HG03097 (cell line): ENCODE measurements at regions not wholly inside any gene's neighbourhood (a gene's known extent, or its start where the extent isn't known, plus 50 kb on each side); places are given as distances from the start of the nearest gene placed in this dataset.

Experiments
- ATAC-seq: cut with Tn5 transposase; IDR thresholded peaks from one replicate; pipeline ENCODE4 v1.9.1; 2021; ENCODE audit not compliant: unreplicated experiment, low FRiP score

GRCh38 chr11:109093354-109093753, 328.6 kb upstream of the C11orf87 start:
- no peak for ATAC-seq

GRCh38 chr11:109096266-109096665, 325.7 kb upstream of the C11orf87 start:
- ATAC-seq = no peak

- no peak for ATAC-seq
Observed at GRCh38 chr11:109106151-109106906, 315.7 kb upstream of the C11orf87 start.

- ATAC-seq = no peak
Observed at GRCh38 chr11:109109150-109109549, 312.8 kb upstream of the C11orf87 start.

- no peak for ATAC-seq
Observed at GRCh38 chr11:109109571-109110315, 312.2 kb upstream of the C11orf87 start.

- no peak for ATAC-seq
Observed at GRCh38 chr11:109112261-109112660, 309.7 kb upstream of the C11orf87 start.

GRCh38 chr11:109112821-109113280, 309.1 kb upstream of the C11orf87 start:
- ATAC-seq = no peak

GRCh38 chr11:109120341-109120740, 301.6 kb upstream of the C11orf87 start:
- ATAC-seq = no peak

- ATAC-seq = no peak
Observed at GRCh38 chr11:109121173-109121932, 300.6 kb upstream of the C11orf87 start.

- no peak for ATAC-seq
Observed at GRCh38 chr11:109123816-109124787, 297.9 kb upstream of the C11orf87 start.

GRCh38 chr11:109130910-109131309, 291.1 kb upstream of the C11orf87 start:
- no peak for ATAC-seq

- ATAC-seq = no peak
Observed at GRCh38 chr11:109132539-109132938, 289.5 kb upstream of the C11orf87 start.

GRCh38 chr11:109133159-109133558, 288.8 kb upstream of the C11orf87 start:
- ATAC-seq = no peak

- no peak for ATAC-seq
Observed at GRCh38 chr11:109135627-109136026, 286.4 kb upstream of the C11orf87 start.

- ATAC-seq = no peak
Observed at GRCh38 chr11:109138196-109138595, 283.8 kb upstream of the C11orf87 start.

GRCh38 chr11:109140426-109140825, 281.6 kb upstream of the C11orf87 start:
- ATAC-seq = no peak

GRCh38 chr11:109140857-109141515, 281.0 kb upstream of the C11orf87 start:
- no peak for ATAC-seq

GRCh38 chr11:109145287-109145686, 276.7 kb upstream of the C11orf87 start:
- ATAC-seq = no peak

GRCh38 chr11:109147726-109148125, 274.3 kb upstream of the C11orf87 start:
- ATAC-seq = no peak
